Nucleus accumbens (tissue), 56 donors: ENCODE measurements at regions not wholly inside any gene's neighbourhood (a gene's known extent, or its start where the extent isn't known, plus 50 kb on each side); places are given as distances from the start of the nearest gene placed in this dataset.
"Not testable (repeated sequence)": the region's sequence is repeated elsewhere in the genome, so short reads cannot be mapped to it uniquely, and the experiment has no call there.

Experiments
- DNase-seq, 56 donors: peaks; one replicate each; lab custom pipeline; 2025; lab: John Stamatoyannopoulos, UW

DNA sequence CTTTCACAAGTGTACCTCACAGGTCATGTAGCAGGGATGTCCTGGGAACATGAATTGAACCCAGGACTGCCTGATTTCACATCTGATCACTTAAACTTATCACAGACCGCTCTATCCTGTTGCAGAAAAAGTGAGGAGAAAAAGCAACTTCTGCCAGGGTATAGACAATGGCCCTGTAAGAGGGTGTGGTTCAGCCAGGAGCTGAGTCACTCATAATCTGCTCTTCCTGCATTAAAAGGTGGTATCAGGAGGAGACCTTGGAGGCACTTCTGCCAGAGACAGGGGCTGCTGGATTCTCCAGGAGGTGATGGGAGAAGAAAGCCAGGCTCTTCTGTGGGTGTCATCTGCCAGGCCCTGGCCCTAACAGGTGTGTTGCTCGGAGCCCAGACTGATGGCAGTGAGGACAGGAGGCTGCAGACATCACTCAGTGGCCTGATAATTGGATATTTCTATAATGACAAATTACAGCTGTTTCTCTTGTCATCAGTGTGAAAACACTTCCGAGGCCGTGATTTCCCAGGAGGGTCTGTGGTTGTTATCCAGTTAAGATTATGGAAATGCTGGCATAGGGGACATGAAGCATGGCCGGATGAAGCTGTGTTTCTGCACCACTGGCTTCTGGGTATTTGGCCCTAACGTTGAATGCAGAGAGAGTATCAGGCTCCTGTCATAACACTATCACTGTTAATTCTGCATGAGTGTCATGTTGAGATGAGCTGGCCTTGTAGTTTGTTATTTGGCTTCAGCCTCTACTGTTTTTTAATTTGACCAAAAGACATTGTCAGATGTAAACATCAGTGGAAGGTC is 125.1 kb upstream of the ZBED5 start:
- no peak for DNase-seq

DNA sequence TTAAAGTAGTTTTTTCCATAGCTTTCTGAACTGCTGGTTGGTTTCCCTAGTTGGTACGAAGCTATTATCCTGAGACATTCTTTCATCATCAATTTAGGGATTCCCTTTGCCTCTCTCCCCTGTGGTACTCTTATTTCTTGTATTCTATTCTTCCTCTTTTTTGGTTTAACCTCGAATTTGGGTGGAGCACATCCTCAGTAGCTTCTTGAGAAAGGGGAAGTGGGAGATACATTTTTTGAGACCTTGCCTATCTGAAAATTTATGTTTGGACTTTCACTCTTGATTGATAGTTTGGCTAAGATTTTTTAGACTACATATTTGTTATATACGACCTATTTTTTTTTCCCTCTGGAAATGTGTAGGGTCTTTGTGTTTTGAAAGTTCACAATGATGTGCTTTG is 121.7 kb upstream of the ZBED5 start:
- no peak for DNase-seq

DNA sequence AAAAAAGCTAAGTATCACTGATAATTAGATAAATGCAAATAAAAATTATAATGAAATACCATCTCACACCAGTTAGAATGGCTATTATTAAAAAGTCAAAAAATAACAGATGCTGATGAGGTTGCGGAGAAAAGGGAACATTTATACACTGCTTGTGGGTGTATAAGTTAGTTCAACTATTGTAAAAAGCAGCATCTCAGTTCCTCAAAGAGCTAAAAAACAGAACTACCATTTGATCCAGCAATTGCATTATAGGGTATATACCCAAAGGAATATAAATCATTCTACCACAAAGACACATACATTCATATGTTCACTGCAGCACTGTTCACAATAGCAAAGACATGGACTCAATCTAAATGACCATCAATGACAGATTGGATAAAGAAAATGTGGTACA is 120.3 kb upstream of the ZBED5 start:
- no peak for DNase-seq

GRCh38 chr11:10975287-10975721 is 117.5 kb upstream of the ZBED5 start:
- DNase-seq: peak in 4 of 56 donors; percentile 3 to 17 (median 4)

DNA sequence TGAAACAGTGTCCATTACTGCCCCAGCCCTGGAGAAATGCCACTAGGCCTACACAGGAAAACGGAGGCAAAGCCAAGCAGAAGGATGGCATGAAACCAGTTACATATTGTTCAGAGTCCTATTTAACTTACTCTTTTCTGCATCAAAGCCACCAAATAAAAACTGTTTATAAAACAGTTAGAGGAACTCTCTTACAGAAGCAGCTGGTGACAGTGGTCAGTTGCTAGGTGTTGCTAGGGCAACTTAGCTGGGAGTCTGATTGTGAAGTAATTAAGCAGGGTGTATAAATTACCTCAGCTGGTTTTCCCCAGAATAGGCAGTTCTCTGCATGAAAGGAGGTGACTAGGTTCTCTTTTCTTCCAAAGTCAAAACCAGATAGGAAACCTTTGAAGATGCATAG is 115.6 kb upstream of the ZBED5 start:
- peak in 1 of 56 donors; percentile 25 for DNase-seq

DNA sequence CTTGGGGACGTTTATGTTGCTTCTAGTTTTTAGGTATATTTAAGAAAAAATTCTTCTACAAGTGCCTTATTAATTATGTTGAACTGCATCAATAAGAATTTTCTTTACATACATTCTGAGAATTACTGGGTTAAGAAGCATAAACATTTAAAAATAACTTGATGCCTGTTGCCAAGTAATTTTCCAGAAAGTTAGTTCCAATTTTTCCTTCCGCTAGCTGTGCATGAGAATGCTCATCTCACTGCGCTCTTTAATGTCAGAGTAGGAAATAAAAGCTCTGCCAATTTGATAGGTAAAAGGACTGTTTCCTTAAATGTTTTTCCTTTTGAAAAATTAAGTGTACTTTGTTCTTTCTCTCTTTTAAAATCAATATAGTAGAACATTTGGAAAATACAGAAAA is 113.1 kb upstream of the ZBED5 start:
- DNase-seq: no peak

- no peak for DNase-seq
Measured at GRCh38 chr11:10969387-10969786, 111.5 kb upstream of the ZBED5 start.

- DNase-seq: not testable (repeated sequence)
Measured at GRCh38 chr11:10956884-10957283, 99.0 kb upstream of the ZBED5 start.

DNA sequence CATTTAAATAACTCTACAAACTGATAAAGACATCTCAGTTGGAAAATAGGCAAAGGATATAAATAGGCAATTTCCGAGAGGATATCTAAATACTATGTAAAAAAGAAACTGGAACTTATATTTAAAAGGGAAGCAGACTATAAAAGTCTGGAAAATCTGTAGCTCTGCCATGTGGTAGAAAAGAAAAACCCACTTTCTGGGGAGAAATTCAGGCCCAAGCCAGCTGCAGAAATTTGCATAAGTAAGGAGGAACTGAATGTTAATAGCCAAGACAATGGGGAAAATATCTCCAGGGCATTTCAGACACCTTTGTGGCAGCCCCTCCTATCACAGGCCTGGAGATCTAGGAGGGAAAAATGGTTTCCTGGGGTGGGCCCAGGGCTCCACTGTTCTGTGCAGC is 97.8 kb upstream of the ZBED5 start:
- no peak for DNase-seq

GRCh38 chr11:10954184-10954583 is 96.3 kb upstream of the ZBED5 start:
- no peak for DNase-seq

DNA sequence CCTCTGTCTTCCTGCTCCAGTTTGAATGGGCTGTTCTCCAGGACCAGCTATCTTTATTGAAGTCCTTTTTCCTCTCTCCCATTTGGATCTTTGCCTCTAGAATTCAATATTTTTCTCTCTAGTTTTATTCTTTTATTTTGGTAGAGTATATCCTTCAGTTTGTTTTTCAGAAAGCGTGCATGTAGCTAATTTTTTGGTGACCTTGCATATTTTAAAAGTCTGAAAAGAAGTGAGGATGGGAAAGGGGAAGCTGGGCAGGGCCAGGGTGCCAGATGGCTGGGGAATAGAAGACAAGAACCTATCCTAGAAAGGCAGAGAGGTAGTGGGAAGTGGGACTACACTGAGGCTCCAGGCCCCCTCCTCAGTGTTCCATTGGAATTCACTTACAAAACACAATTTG is 95.0 kb upstream of the ZBED5 start:
- DNase-seq: no peak

GRCh38 chr11:10947935-10948334 is 90.1 kb upstream of the ZBED5 start:
- DNase-seq: not testable (repeated sequence)

GRCh38 chr11:10946072-10946471 is 88.2 kb upstream of the ZBED5 start:
- DNase-seq: no peak

- DNase-seq: no peak
Measured at GRCh38 chr11:10945196-10945595, 87.3 kb upstream of the ZBED5 start.

GRCh38 chr11:10943968-10944367 is 86.1 kb upstream of the ZBED5 start:
- no peak for DNase-seq

DNA sequence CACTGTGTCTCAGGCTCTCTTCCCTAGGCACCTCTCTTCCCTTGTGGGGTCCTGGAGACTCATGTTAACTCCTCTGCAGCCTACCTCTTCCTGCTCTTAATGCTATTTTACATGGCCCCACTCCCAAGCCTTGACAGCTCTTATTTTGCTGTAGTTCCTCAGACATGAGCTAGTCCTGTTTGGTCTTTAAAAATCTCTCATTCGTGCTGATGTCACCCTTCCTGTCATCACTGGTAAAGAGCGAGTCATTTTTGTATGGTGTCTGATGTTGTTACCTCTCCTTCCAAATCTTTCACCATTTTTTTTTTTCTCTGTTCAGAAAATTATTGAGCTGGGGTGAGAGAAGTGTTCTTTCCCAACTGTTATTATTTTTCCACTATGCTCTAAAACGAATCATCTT is 84.8 kb upstream of the ZBED5 start:
- DNase-seq: no peak

- DNase-seq: no peak
Measured at GRCh38 chr11:10941871-10942270, 84.0 kb upstream of the ZBED5 start.

DNA sequence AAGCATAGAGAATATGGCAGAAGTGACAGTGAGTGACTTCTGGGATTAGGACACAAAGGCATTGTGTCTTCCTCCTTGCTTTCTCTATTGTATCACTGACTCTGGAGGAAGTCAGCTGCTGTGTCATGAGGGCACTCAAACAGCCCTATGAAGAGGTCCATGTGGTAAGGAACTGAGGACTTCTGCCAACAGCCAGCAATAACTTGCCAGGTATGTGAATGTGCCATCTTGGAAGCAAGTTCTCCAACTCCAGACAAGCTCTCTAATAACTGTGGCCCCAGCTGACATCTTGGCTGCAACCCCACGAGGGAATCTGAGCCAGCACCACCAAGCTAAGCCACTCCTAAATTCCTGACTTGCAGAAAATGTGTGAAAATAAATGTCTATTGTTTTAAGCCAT is 83.6 kb upstream of the ZBED5 start:
- peak in 21 of 56 donors; percentile 1 to 33 (median 17) for DNase-seq

GRCh38 chr11:10938650-10939387 is 81.0 kb upstream of the ZBED5 start:
- DNase-seq: no peak

DNA sequence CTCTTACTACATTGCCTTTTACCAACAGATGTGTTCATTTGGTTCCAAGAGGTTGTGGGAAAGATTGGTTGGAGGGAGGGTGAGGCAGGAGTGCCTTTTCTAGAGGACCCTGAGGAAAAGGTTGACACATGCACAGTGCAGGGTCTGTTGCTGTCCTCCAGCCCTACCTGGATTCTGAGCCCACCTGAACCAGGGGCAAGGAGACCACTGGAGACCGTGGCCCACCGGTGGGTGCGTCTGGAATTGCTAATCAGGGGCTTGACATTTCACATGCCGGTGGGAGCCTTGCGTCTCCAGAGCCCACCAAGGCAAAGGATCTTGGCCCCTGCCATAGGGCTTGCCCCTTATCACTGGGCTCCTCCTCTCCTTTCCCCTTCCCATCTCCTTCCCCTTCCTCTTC is 80.4 kb upstream of the ZBED5 start:
- DNase-seq: no peak

DNA sequence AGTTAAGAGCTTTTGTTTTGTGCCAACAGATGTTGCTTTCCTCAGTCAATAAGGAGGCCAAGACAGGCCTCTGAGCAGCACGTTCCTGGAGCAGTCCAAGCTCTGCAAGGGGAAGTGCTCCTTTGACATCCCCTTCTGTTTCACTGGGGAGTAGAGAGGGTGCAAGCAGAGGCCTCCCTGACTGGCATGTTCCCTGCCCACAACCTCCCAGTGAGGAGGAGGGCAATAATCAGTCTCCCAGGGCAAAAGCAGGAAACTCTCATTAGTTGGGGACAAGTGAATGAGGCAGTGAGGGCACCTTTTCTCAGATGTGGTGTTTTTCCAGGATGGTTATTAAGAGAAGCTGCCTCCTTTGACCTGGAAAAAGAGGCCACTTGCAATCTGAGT is 79.5 kb upstream of the ZBED5 start:
- DNase-seq: no peak
